ENCODE measurements at regions not wholly inside any gene's neighbourhood (a gene's known extent, or its start where the extent isn't known, plus 50 kb on each side); places are given as distances from the start of the nearest gene placed in this dataset.

- Histone ChIP-seq H3K4me3 (ENCODE audit: low read length) (no peak overlapping the region), H3K27ac (ENCODE audit: low read depth, low read length) (peak overlapping the region; percentile 24), H3K36me3 (ENCODE audit: control insufficient read depth, insufficient read depth, low read length) (no peaks in the 10 kb centered on the region), H3K9ac (ENCODE audit: low read length) (no peak overlapping the region), H3K4me1 (ENCODE audit: control insufficient read depth, insufficient read depth, low read length) (peaks cover 24% of the 10 kb centered on the region), H3K27me3 (ENCODE audit: control insufficient read depth, insufficient read depth, low read length) (no peaks in the 10 kb centered on the region)
Measured at GRCh38 chr5:135211083-135211790, 177.2 kb upstream of the PITX1 start.

- H3K27me3 ChIP-seq (ENCODE audit: control insufficient read depth, insufficient read depth, low read length) = no peaks in the 10 kb centered on the region
- peak overlapping the region; percentile 24 for H3K27ac ChIP-seq (ENCODE audit: low read depth, low read length)
- H3K4me3 ChIP-seq (ENCODE audit: low read length) = no peak overlapping the region
- H3K36me3 ChIP-seq (ENCODE audit: control insufficient read depth, insufficient read depth, low read length) = no peaks in the 10 kb centered on the region
- peaks cover 24% of the 10 kb centered on the region for H3K4me1 ChIP-seq (ENCODE audit: control insufficient read depth, insufficient read depth, low read length)
- no peak overlapping the region for H3K9ac ChIP-seq (ENCODE audit: low read length)
Measured at GRCh38 chr5:135210286-135211055, 176.4 kb upstream of the PITX1 start.

GRCh38 chr5:135208903-135209721 is 175.1 kb upstream of the PITX1 start:
- Histone ChIP-seq H3K27me3 (ENCODE audit: control insufficient read depth, insufficient read depth, low read length) (no peaks in the 10 kb centered on the region), H3K27ac (ENCODE audit: low read depth, low read length) (peak overlapping the region; percentile 69), H3K4me1 (ENCODE audit: control insufficient read depth, insufficient read depth, low read length) (peaks cover 24% of the 10 kb centered on the region), H3K9ac (ENCODE audit: low read length) (no peak overlapping the region), H3K36me3 (ENCODE audit: control insufficient read depth, insufficient read depth, low read length) (no peaks in the 10 kb centered on the region), H3K4me3 (ENCODE audit: low read length) (no peak overlapping the region)

GRCh38 chr5:135208555-135208902 is 174.5 kb upstream of the PITX1 start:
- no peaks in the 10 kb centered on the region for H3K27me3 ChIP-seq (ENCODE audit: control insufficient read depth, insufficient read depth, low read length)
- peaks cover 24% of the 10 kb centered on the region for H3K4me1 ChIP-seq (ENCODE audit: control insufficient read depth, insufficient read depth, low read length)
- H3K4me3 ChIP-seq (ENCODE audit: low read length) = no peak overlapping the region
- H3K27ac ChIP-seq (ENCODE audit: low read depth, low read length) = peak overlapping the region; percentile 69
- H3K9ac ChIP-seq (ENCODE audit: low read length) = no peak overlapping the region
- no peaks in the 10 kb centered on the region for H3K36me3 ChIP-seq (ENCODE audit: control insufficient read depth, insufficient read depth, low read length)

- no peak overlapping the region for H3K9ac ChIP-seq (ENCODE audit: low read length)
- H3K36me3 ChIP-seq (ENCODE audit: control insufficient read depth, insufficient read depth, low read length) = no peaks in the 10 kb centered on the region
- no peak overlapping the region for H3K27ac ChIP-seq (ENCODE audit: low read depth, low read length)
- H3K27me3 ChIP-seq (ENCODE audit: control insufficient read depth, insufficient read depth, low read length) = no peaks in the 10 kb centered on the region
- no peak overlapping the region for H3K4me3 ChIP-seq (ENCODE audit: low read length)
- H3K4me1 ChIP-seq (ENCODE audit: control insufficient read depth, insufficient read depth, low read length) = peaks cover 24% of the 10 kb centered on the region
Measured at GRCh38 chr5:135207866-135208265, 173.8 kb upstream of the PITX1 start.

- Histone ChIP-seq H3K27me3 (ENCODE audit: control insufficient read depth, insufficient read depth, low read length) (no peaks in the 10 kb centered on the region), H3K36me3 (ENCODE audit: control insufficient read depth, insufficient read depth, low read length) (no peaks in the 10 kb centered on the region), H3K4me3 (ENCODE audit: low read length) (no peak overlapping the region), H3K27ac (ENCODE audit: low read depth, low read length) (no peak overlapping the region), H3K4me1 (ENCODE audit: control insufficient read depth, insufficient read depth, low read length) (peaks cover 24% of the 10 kb centered on the region), H3K9ac (ENCODE audit: low read length) (no peak overlapping the region)
Measured at GRCh38 chr5:135206862-135207261, 172.8 kb upstream of the PITX1 start.

GRCh38 chr5:135205632-135206349 is 171.8 kb upstream of the PITX1 start:
- Histone ChIP-seq H3K4me3 (ENCODE audit: low read length) (no peak overlapping the region), H3K36me3 (ENCODE audit: control insufficient read depth, insufficient read depth, low read length) (no peaks in the 10 kb centered on the region), H3K4me1 (ENCODE audit: control insufficient read depth, insufficient read depth, low read length) (peaks cover 17% of the 10 kb centered on the region), H3K9ac (ENCODE audit: low read length) (no peak overlapping the region), H3K27me3 (ENCODE audit: control insufficient read depth, insufficient read depth, low read length) (no peaks in the 10 kb centered on the region), H3K27ac (ENCODE audit: low read depth, low read length) (no peak overlapping the region)

- H3K4me1 ChIP-seq (ENCODE audit: control insufficient read depth, insufficient read depth, low read length) = peaks cover 9% of the 10 kb centered on the region
- H3K27ac ChIP-seq (ENCODE audit: low read depth, low read length) = no peak overlapping the region
- no peak overlapping the region for H3K4me3 ChIP-seq (ENCODE audit: low read length)
- no peaks in the 10 kb centered on the region for H3K36me3 ChIP-seq (ENCODE audit: control insufficient read depth, insufficient read depth, low read length)
- no peak overlapping the region for H3K9ac ChIP-seq (ENCODE audit: low read length)
- no peaks in the 10 kb centered on the region for H3K27me3 ChIP-seq (ENCODE audit: control insufficient read depth, insufficient read depth, low read length)
Measured at GRCh38 chr5:135204151-135204600, 170.1 kb upstream of the PITX1 start.

GRCh38 chr5:135203593-135204036 is 169.6 kb upstream of the PITX1 start:
- Histone ChIP-seq H3K4me1 (ENCODE audit: control insufficient read depth, insufficient read depth, low read length) (peaks cover 4% of the 10 kb centered on the region), H3K9ac (ENCODE audit: low read length) (no peak overlapping the region), H3K4me3 (ENCODE audit: low read length) (no peak overlapping the region), H3K36me3 (ENCODE audit: control insufficient read depth, insufficient read depth, low read length) (no peaks in the 10 kb centered on the region), H3K27ac (ENCODE audit: low read depth, low read length) (no peak overlapping the region), H3K27me3 (ENCODE audit: control insufficient read depth, insufficient read depth, low read length) (no peaks in the 10 kb centered on the region)

GRCh38 chr5:135203019-135203418 is 169.0 kb upstream of the PITX1 start:
- H3K4me3 ChIP-seq (ENCODE audit: low read length) = no peak overlapping the region
- H3K4me1 ChIP-seq (ENCODE audit: control insufficient read depth, insufficient read depth, low read length) = no peaks in the 10 kb centered on the region
- H3K27ac ChIP-seq (ENCODE audit: low read depth, low read length) = no peak overlapping the region
- H3K36me3 ChIP-seq (ENCODE audit: control insufficient read depth, insufficient read depth, low read length) = no peaks in the 10 kb centered on the region
- no peak overlapping the region for H3K9ac ChIP-seq (ENCODE audit: low read length)
- no peaks in the 10 kb centered on the region for H3K27me3 ChIP-seq (ENCODE audit: control insufficient read depth, insufficient read depth, low read length)

GRCh38 chr5:135199919-135200318 is 165.9 kb upstream of the PITX1 start:
- Histone ChIP-seq H3K27ac (ENCODE audit: low read depth, low read length) (no peak overlapping the region), H3K36me3 (ENCODE audit: control insufficient read depth, insufficient read depth, low read length) (no peaks in the 10 kb centered on the region), H3K4me1 (ENCODE audit: control insufficient read depth, insufficient read depth, low read length) (no peaks in the 10 kb centered on the region), H3K4me3 (ENCODE audit: low read length) (no peak overlapping the region), H3K9ac (ENCODE audit: low read length) (no peak overlapping the region), H3K27me3 (ENCODE audit: control insufficient read depth, insufficient read depth, low read length) (no peaks in the 10 kb centered on the region)

GRCh38 chr5:135196483-135196882 is 162.5 kb upstream of the PITX1 start:
- H3K36me3 ChIP-seq (ENCODE audit: control insufficient read depth, insufficient read depth, low read length) = no peaks in the 10 kb centered on the region
- no peak overlapping the region for H3K9ac ChIP-seq (ENCODE audit: low read length)
- H3K4me3 ChIP-seq (ENCODE audit: low read length) = no peak overlapping the region
- no peak overlapping the region for H3K27ac ChIP-seq (ENCODE audit: low read depth, low read length)
- H3K4me1 ChIP-seq (ENCODE audit: control insufficient read depth, insufficient read depth, low read length) = peaks cover 1% of the 10 kb centered on the region
- no peaks in the 10 kb centered on the region for H3K27me3 ChIP-seq (ENCODE audit: control insufficient read depth, insufficient read depth, low read length)
